Spinal cord (tissue), 9 donors: ENCODE measurements at regions not wholly inside any gene's neighbourhood (a gene's known extent, or its start where the extent isn't known, plus 50 kb on each side); places are given as distances from the start of the nearest gene placed in this dataset.
A peak's percentile ranks its signal among the peaks of the same experiment; 100 is the strongest.

Experiments used
- DNase-seq, 6 donors: peaks; one replicate each; pipeline versions ENCODE4 v3.0.0 to v3.0.0-alpha.2; 2013 to 2015; ENCODE audit warnings: low spot score in 6 of 6, low read depth in 4 of 6
- H3K27ac ChIP-seq: one replicate; pipeline ENCODE4 v1.5.1; 2013; ENCODE audit warnings: low read depth, low read length, control low read depth
- H3K27me3 ChIP-seq: one replicate; pipeline ENCODE4 v1.6.1; 2013; ENCODE audit warnings: low read length; ENCODE audit not compliant: control insufficient read depth, insufficient read depth
- H3K36me3 ChIP-seq: one replicate; pipeline ENCODE4 v1.6.1; 2013; ENCODE audit warnings: low read length; ENCODE audit not compliant: control insufficient read depth, insufficient read depth
- H3K4me1 ChIP-seq: one replicate; pipeline ENCODE4 v1.6.1; 2013; ENCODE audit warnings: low read length; ENCODE audit not compliant: control insufficient read depth, insufficient read depth
- H3K4me3 ChIP-seq: one replicate; pipeline ENCODE4 v1.5.1; 2013; ENCODE audit warnings: low read depth, low read length, control low read depth
- H3K9me3 ChIP-seq: one replicate; pipeline ENCODE4 v1.6.1; 2013; ENCODE audit warnings: low read length; ENCODE audit not compliant: control insufficient read depth, insufficient read depth
- WGBS: methylation state at CpG from one replicate; pipeline ENCODE4 v1.1.5; 2013; ENCODE audit warnings: missing lambda C conversion rate; ENCODE audit not compliant: insufficient coverage; 5-methylcytosine and 5-hydroxymethylcytosine counted together
- donor health status: healthy.

GRCh38 chr10:131019696-131020095 is 291.8 kb downstream of the TCERG1L start:
- peaks cover 2% of the 10 kb centered on the region for H3K27me3 ChIP-seq
- peaks cover 3% of the 10 kb centered on the region for H3K4me1 ChIP-seq
- H3K36me3 ChIP-seq = no peaks in the 10 kb centered on the region
- DNase-seq = no peak
- WGBS = 84% methylated on average over 9 of the region's 11 CpGs
- H3K9me3 ChIP-seq = no peaks in the 10 kb centered on the region
- H3K4me3 ChIP-seq = no peak overlapping the region
- no peak overlapping the region for H3K27ac ChIP-seq

- Histone ChIP-seq H3K27me3 (no peaks in the 10 kb centered on the region), H3K4me1 (peaks cover 3% of the 10 kb centered on the region), H3K4me3 (no peak overlapping the region), H3K9me3 (no peaks in the 10 kb centered on the region), H3K36me3 (no peaks in the 10 kb centered on the region), H3K27ac (no peak overlapping the region)
- no peak for DNase-seq
- WGBS = 100% methylated on average over 3 of the region's 7 CpGs
These were observed 290.7 kb downstream of the TCERG1L start for GRCh38 chr10:131020775-131021174.

GRCh38 chr10:131021246-131021895 is 290.1 kb downstream of the TCERG1L start:
- no peak overlapping the region for H3K4me3 ChIP-seq
- H3K4me1 ChIP-seq = peaks cover 3% of the 10 kb centered on the region
- WGBS = 83% methylated on average over 16 of the region's 16 CpGs
- H3K9me3 ChIP-seq = no peaks in the 10 kb centered on the region
- DNase-seq = no peak
- no peak overlapping the region for H3K27ac ChIP-seq
- H3K27me3 ChIP-seq = no peaks in the 10 kb centered on the region
- no peaks in the 10 kb centered on the region for H3K36me3 ChIP-seq

GRCh38 chr10:131021969-131022368 is 289.6 kb downstream of the TCERG1L start:
- 59% methylated on average over 4 of the region's 4 CpGs for WGBS
- H3K27me3 ChIP-seq = no peaks in the 10 kb centered on the region
- no peaks in the 10 kb centered on the region for H3K36me3 ChIP-seq
- H3K27ac ChIP-seq = no peak overlapping the region
- H3K4me1 ChIP-seq = peaks cover 3% of the 10 kb centered on the region
- peak in 1 of 6 donors; percentile 63 for DNase-seq
- H3K9me3 ChIP-seq = no peaks in the 10 kb centered on the region
- H3K4me3 ChIP-seq = no peak overlapping the region

GRCh38 chr10:131022369-131022768 is 289.2 kb downstream of the TCERG1L start:
- no peaks in the 10 kb centered on the region for H3K36me3 ChIP-seq
- no peaks in the 10 kb centered on the region for H3K27me3 ChIP-seq
- peaks cover 3% of the 10 kb centered on the region for H3K4me1 ChIP-seq
- no peak overlapping the region for H3K27ac ChIP-seq
- no peak overlapping the region for H3K4me3 ChIP-seq
- 97% methylated on average over 10 of the region's 10 CpGs for whole genome bisulfite sequencing
- no peak for DNase-seq
- no peaks in the 10 kb centered on the region for H3K9me3 ChIP-seq

- Histone ChIP-seq H3K27me3 (no peaks in the 10 kb centered on the region), H3K27ac (no peak overlapping the region), H3K4me3 (no peak overlapping the region), H3K36me3 (no peaks in the 10 kb centered on the region), H3K9me3 (no peaks in the 10 kb centered on the region), H3K4me1 (peaks cover 3% of the 10 kb centered on the region)
- 54% methylated on average over 4 of the region's 5 CpGs for WGBS
- no peak for DNase-seq
These were observed 288.5 kb downstream of the TCERG1L start for GRCh38 chr10:131022981-131023380.

- H3K27me3 ChIP-seq = no peaks in the 10 kb centered on the region
- no peak overlapping the region for H3K4me3 ChIP-seq
- no peaks in the 10 kb centered on the region for H3K9me3 ChIP-seq
- 92% methylated on average over 15 of the region's 17 CpGs for WGBS
- peaks cover 3% of the 10 kb centered on the region for H3K4me1 ChIP-seq
- no peak overlapping the region for H3K27ac ChIP-seq
- no peak for DNase-seq
- no peaks in the 10 kb centered on the region for H3K36me3 ChIP-seq
These were observed 287.0 kb downstream of the TCERG1L start for GRCh38 chr10:131024259-131025131.

GRCh38 chr10:131025333-131025732 is 286.2 kb downstream of the TCERG1L start:
- H3K4me3 ChIP-seq = no peak overlapping the region
- no peaks in the 10 kb centered on the region for H3K9me3 ChIP-seq
- no peaks in the 10 kb centered on the region for H3K36me3 ChIP-seq
- no peaks in the 10 kb centered on the region for H3K27me3 ChIP-seq
- WGBS = 93% methylated on average over 9 of the region's 9 CpGs
- peaks cover 3% of the 10 kb centered on the region for H3K4me1 ChIP-seq
- no peak for DNase-seq
- H3K27ac ChIP-seq = no peak overlapping the region

GRCh38 chr10:131027256-131027655 is 284.3 kb downstream of the TCERG1L start:
- no peak overlapping the region for H3K4me3 ChIP-seq
- no peak for DNase-seq
- H3K27ac ChIP-seq = no peak overlapping the region
- H3K4me1 ChIP-seq = peaks cover 3% of the 10 kb centered on the region
- WGBS = 85% methylated on average over 7 of the region's 7 CpGs
- H3K27me3 ChIP-seq = no peaks in the 10 kb centered on the region
- no peaks in the 10 kb centered on the region for H3K36me3 ChIP-seq
- H3K9me3 ChIP-seq = no peaks in the 10 kb centered on the region

- Histone ChIP-seq H3K27ac (no peak overlapping the region), H3K9me3 (no peaks in the 10 kb centered on the region), H3K27me3 (peaks cover 3% of the 10 kb centered on the region), H3K36me3 (no peaks in the 10 kb centered on the region), H3K4me1 (peaks cover 7% of the 10 kb centered on the region), H3K4me3 (no peak overlapping the region)
- 93% methylated on average over 11 of the region's 14 CpGs for WGBS
- no peak for DNase-seq
These were observed 280.2 kb downstream of the TCERG1L start for GRCh38 chr10:131031346-131031745.
